ENCODE measurements at regions not wholly inside any gene's neighbourhood (a gene's known extent, or its start where the extent isn't known, plus 50 kb on each side); places are given as distances from the start of the nearest gene placed in this dataset.
A peak's percentile ranks its signal among the peaks of the same experiment; 100 is the strongest.

DNA sequence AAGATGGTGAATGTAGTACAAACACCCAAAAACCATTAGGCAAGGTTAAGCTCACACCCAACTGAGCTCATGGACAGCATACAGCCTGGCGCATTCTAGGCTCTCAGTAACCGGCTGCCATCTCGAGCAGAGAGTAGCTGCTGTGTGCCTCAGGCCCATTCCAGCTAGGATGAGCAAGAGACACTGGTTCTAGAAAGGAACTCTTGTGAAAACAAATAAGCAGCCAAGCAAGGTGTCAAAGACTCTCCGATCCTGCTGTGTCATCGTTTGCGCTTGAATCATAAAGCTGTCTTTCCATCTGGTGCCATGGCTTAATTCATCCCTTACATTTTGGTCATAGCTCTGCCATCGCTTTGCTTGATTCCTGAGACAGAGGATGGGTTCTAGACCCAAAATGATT lies 135.4 kb upstream of the MSX2 start:
- no peak for DNase-seq (ENCODE audit: low spot score)

DNA sequence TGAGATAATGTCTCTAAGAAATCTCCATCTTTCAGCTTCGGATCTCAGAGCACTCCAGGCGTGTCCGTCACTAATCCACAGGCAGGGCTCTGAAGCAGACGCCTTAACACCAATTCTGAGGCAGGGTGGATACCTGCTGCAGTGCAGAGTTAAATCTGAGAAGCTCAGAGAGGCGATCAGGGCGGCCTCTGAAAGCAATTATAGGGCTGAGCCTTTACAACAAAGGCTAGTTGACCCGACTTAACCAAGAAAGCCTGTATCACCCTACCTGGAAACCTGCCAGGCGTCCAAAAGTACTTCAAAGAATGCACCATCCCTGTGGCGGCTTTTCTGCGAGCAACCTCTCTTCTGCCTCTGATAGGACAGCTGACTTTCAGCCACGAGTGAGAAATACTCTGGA lies 134.8 kb upstream of the MSX2 start:
- no peak for DNase-seq (ENCODE audit: low spot score)

DNA sequence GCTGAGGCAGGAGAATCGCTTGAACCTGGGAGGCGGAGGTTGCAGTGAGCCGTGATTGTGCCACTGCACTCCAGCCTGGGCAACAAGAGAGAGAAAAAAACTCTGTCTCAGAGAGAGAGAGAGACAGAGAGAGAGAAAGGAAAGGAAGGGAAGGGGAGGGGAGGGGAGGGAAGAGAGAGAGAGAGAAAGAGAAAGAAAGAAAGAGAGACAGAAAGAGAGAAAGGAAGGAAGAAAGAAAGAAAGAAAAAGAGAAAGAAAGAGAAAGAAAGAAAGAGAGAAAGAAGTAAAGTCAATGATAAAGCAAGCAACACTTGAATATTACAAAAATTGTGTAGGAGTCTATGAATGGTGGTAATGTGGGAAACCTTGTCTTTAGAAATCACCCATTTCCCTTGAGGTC lies 133.6 kb upstream of the MSX2 start:
- DNase-seq (ENCODE audit: low spot score) = no peak

DNA sequence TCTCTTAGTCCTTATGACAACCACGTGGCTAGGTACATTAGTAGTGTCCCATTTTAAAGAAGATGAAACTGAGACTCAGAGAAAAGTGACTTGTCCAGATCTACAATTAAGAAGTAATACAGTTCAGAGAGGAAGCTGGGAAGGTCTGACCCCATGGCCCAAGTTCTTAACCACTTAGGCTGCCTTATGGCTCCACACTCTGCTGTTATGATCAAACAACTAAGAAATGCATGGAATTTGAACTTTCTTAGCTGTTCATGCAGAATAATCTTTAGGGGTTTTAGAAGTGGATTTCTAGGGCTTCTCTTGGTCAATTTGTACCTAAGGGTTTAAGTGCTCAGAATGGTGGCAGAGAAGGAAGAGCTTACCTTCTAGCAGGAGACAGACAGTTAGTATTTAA lies 128.0 kb upstream of the MSX2 start:
- DNase-seq (ENCODE audit: low spot score) = no peak

DNA sequence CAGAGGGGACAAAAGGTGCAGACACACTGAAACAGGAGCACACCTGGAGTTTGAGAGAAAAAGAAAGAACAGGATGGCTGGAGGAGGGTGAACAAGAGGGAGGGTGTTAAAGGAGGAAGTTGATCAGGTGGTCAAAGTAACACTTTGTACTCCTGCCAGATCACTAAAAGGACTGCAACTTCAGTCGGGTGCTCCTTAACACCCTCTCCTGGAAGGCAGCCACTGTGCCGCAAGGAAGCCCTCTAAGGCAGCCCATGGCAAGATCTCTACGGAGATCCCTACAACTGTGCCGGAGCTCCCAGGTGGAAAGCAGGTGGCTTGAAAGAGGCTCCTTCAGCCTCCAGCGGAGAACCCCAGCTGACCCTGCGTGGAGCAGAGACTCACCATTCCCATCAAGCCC lies 124.4 kb upstream of the MSX2 start:
- no peak for DNase-seq (ENCODE audit: low spot score)

DNA sequence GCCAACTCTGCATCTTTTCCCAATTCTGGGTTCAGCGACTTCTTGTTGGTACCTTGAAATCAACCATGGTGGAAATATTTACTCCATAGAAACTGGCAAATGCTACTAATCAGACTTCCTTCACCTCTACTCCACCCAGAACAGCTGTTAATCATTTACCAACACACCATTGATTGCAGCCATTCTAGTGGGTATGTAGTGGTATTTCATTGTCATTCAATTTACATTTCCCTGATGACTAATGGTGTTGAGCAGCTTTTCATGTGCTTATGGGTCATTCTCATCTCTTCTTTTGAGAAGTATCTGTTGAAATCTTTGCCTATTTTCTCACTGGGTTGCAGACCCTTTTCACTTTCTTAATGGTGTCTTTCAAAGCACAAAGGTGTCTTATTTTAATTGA lies 122.4 kb upstream of the MSX2 start:
- no peak for DNase-seq (ENCODE audit: low spot score)

DNA sequence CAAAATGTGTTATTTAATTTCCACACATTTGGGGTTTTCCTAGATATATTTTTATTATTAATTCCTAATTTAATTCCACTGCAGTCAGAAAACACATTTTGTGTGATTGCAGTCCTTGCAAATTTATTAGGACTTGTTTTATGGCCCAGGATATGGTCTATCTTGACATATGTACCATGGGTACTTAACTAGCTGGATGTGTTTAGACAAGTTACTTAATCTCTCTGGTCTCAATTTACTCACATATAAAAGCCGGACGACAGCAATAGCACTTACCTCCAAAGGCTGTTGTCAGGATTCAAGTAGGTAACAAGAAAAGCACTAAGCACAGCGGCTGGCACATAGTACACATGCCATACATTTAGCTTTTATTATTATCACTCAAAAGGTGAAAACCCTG lies 118.2 kb upstream of the MSX2 start:
- DNase-seq (ENCODE audit: low spot score) = no peak

DNA sequence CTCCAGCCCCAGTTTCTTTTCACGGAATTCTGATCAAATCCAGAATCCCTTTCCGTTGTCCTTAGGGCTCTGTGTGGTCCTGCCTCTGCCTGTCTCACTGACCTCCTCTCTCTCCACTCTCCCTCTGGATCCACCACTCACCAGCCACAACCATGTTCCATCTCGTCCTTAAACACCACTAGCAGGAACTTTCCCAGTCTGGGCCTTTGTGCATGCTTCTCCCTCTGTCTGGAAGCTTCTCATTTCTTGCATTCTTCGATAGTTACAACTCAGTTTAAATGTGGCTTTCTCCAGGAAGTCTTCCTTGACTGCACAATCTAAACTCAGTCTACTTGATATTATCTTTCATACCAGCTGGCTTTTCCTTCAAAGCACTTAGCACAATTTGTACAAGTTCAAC lies 117.7 kb upstream of the MSX2 start:
- DNase-seq (ENCODE audit: low spot score) = no peak

DNA sequence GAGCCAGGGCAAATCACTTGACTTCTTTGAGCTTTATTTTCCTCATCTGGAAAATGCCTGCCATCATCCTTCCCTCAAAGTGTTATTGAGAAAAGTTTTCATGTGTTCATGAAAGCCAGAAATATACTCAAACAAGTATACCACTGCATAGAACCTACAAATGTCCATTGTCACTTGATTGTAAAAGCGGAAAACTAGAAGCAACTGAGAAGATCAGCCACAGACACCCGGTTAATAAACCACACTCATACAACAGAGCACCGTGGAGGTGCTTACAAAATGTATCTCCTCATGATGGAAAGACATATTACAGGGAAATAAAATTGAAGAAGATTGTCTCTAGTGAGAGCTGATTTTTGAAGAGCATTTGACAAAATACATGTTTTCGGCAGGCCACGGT lies 117.2 kb upstream of the MSX2 start:
- DNase-seq (ENCODE audit: low spot score) = no peak

DNA sequence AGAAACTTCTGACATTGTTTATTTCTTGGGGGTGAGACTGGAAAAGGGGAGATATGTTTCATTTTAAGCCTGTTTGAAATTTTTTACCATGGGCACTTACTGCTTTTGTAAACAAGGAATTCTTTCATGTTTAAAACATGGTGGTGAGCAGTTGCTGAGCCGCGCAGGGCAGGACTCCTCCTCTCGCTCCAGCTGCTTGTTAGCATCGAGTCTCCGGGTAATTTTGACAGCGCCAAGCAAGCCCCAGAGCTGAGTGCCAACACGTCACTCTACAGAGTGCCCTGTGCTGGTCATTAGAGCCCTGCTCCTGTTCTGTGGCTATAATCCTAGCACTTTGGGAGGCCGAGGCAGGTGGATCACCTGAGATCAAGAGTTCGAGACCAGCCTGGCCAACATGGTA lies 116.5 kb upstream of the MSX2 start:
- no peak for DNase-seq (ENCODE audit: low spot score)

DNA sequence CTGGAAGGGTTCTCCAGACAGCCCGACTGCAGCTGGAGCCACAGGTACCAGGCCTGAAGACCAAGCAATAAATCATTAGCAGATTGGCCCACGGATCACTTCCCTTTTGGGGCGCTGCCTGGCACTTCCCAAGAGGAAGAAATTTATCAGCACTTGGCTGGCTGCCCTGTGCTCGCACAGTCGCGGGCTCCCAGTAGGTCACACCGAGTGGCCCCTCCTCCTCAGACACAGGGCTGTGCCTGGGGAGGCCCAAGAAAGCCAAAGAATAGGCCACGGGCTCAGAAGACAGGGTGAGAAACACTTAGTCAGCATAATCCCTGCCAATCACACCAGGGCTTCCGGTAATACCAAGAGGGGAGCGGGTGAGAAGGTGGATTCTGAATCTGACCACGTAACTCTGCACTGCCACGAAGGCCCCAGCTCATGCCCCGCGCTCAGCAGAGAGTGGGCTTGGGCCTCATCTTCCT lies 115.7 kb upstream of the MSX2 start:
- no peak for DNase-seq (ENCODE audit: low spot score)

DNA sequence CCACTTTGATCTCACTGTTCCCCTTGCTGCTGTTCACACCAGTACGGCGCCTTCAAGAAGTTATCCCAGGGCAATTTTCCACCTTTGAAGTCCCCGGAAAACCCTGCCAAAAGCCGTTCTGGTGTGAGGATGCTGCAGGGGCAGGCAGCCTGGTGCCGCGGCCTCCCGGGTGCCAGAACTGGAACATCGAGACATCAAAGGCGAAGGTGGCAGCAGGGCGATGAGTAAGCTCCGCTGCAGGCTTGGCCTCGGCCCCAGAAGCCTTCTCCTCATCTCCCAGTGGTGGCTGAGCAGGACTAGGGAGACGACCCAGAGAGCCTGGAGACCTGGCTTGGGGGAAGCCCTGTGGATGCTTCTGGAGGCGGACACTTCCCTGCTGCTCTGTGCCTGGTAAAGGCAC lies 115.3 kb upstream of the MSX2 start:
- no peak for DNase-seq (ENCODE audit: low spot score)

DNA sequence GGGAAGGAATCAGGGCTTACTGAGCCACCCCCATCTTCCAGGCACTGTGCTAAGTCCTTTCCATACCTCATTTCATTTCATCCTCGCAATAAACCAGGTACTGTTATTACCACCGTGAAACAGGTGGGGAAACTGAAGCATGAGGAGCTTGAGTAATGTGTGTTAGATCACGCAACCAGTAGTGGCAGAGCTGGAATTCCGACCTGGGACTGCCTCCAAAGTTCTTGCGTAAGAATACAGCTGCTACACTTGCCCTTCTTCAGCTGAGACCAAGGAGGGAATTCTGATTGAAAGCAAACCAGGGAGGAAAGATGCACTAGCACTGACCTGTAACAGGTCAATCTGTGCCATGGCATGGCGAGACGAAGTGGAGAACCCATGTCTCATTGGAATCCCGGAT lies 113.4 kb upstream of the MSX2 start:
- DNase-seq (ENCODE audit: low spot score) = no peak

DNA sequence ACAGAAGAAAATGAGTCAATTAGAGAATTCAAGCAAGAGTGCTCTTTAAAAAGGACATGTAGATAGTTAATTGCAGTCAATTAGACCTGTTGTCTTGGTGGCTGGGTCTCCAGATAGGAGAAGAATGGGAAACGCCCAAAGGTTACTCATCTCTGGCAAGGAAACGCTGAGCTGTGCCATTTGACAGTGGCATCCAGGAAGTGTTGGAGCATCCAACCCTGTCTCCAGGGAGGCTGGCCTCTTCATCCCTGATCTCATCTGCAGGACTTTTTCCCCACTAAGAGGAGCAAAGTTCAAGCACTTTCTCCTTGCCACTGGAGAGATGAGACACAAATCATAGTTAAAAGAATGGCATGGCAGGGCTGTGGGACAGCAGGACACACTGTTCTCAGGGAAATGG lies 111.7 kb upstream of the MSX2 start:
- DNase-seq (ENCODE audit: low spot score) = no peak

DNA sequence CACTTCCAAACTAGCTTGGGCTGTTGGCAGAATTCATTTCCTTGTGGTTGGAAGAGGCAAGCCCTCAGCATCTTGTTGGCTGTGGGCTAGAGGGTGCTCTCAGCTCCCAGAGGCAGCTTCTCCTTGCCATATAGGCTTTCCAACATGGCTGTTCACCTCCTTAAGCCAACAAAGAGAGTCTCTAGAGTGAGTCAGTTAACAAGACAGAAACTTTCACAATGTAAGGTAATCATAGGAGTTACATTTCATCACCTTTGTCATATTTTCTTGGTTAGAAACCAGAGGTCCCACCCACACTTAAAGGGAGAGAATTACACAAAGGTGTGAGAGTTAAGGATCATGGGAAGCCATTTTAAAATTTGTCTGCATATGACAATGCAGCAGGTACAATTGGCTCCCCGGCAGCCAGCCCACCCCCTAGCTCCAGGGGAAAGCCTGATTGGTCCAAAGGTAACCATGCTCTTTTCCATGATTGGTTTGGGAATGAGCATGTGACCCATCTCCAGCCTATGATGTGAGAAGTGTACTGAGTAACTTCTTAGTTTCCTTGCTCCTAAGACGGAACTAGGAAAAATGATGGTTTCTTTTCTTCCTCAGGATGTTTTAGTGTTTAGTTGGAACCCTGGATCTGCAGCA lies 109.8 kb upstream of the MSX2 start:
- no peak for DNase-seq (ENCODE audit: low spot score)

DNA sequence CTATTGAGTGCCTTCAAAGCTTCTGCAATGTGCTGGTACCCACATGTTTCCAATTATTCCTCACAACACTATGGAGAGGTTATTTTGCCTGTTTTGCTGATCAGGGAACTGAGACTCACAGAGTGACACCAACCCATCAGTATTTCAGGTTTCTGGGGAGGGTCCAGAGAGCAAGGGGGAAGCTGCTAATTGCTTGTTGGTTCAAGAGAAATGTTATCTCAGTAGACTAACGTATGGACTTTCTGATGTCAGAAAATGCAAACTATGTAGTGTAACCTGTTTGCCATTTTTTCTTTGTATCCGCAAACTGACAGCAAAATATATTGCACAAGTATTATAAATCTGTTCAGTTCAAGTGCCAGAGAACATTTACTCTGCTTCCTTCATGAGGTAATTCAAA lies 108.3 kb upstream of the MSX2 start:
- no peak for DNase-seq (ENCODE audit: low spot score)

DNA sequence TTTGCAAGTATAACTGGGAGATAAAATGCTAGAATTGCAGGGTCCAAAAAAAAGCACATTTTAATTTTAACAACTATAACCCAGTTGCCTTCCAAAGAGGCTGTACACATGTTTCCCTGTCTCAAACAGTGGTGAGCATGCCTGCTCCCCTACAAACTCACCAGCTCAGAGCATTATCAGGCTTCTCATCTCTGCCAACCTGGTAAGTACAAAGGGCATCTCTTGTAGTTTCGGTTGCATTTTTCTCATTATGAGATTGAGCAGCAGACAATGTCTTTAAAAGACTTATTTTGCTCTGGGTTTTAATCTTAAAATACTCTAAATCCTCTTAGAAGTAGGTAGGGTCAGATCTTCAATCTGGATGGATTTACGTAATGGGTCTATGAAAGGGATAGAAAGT lies 107.1 kb upstream of the MSX2 start:
- no peak for DNase-seq (ENCODE audit: low spot score)

DNA sequence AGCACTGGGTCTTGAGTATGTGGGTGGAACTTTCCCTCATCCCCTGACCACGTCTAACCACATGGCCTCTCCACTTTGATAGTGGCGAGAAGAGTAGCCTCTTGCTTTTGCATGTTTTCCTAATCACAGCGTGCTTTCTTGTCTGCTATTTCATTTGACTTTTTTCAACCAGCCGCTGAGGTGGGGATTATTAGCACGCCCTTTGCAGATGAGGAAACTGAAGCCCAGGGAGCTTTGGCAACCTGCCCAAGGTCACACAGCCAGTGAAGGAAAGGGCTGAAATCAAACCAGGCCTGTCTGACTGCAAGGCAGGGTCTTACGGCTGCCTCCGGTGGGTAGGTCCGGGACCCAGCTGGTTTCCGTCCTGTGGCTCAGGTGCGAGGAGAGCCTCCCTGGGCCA lies 106.5 kb upstream of the MSX2 start:
- no peak for DNase-seq (ENCODE audit: low spot score)

DNA sequence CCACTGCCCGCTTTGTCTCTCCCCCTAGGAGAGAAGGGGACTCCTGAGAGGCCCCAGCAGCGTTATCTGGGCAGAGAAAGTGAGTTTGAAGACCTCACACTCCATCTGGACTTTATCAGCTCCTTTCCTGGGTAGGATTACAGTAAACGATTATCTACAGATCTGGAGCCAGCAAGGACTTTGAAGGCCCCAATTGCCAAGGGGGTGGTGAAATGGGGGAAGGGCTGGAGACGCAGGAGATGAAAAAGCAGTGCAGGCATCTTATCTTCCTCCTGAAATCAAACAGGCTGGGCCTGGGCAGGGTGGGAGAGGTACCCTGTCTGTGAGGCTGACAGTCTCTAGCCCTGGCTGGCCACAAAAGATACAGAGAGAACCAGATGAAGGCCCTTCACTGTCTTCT lies 105.8 kb upstream of the MSX2 start:
- peak; percentile 98 for DNase-seq (ENCODE audit: low spot score)

DNA sequence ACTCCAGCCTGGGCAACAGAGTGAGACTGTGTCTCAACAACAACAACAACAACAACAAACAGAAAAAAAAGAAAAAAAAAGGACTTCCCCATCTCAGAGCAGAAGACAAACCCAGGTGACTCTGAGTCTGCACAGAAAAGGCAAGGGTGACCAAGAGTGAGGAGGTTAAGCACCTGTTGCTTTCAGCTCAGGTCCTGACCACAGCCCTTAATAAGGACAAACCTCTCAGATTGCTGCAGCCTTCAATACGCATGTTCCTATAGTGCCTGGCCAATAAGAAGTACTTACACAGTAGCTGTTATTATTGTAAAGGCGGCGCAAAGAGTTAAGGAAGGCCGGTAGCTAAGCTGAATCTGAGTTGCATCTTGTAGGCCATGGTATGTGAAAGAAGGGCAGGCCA lies 102.3 kb upstream of the MSX2 start:
- no peak for DNase-seq (ENCODE audit: low spot score)

DNA sequence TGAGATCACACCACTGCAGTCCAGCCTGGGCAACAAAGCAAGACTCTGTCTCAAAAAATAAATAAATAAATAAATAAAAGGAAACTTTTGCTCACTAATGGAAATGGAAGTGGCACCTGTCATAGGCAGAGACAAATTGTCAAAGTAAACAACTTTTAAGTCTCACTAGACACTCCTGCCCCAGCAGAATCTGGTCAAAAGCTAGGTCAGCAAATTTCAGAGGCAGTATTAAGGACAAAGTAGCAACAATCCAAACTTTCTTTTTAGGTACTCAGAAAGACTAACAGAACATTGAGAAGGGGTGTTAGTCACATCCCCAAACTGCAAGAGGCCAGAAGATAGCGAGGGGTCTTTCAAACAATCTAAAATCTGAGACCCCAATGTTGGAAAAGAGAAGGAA lies 101.4 kb upstream of the MSX2 start:
- DNase-seq (ENCODE audit: low spot score) = no peak

DNA sequence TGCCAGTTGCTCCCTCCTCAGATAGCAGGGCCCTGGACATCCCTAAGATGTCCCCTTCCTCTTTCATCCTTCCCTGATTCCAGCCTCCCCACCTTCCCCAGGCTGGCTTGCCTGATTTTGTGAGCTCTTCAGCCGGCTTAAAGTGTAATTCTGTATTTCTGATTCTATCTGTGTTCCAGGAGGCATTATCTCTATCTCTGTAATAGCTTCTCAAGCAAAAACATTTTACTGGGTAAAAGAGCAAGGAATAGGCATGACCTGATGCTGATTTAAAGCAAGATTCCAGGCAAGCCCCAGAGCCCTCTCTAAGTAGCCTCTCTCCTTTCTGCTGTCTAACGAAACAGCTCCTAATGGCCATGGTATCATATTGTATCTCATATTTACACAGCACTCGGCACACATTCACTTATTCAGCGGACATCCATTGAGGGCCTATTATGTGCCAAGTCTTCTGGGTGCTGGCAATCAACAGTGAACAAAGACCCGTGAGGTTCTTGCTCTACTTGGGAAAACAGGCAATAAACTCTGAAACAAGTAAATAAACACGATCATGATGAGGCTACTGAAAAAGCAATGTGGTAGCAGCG lies 100.9 kb upstream of the MSX2 start:
- DNase-seq (ENCODE audit: low spot score) = peak; percentile 69

DNA sequence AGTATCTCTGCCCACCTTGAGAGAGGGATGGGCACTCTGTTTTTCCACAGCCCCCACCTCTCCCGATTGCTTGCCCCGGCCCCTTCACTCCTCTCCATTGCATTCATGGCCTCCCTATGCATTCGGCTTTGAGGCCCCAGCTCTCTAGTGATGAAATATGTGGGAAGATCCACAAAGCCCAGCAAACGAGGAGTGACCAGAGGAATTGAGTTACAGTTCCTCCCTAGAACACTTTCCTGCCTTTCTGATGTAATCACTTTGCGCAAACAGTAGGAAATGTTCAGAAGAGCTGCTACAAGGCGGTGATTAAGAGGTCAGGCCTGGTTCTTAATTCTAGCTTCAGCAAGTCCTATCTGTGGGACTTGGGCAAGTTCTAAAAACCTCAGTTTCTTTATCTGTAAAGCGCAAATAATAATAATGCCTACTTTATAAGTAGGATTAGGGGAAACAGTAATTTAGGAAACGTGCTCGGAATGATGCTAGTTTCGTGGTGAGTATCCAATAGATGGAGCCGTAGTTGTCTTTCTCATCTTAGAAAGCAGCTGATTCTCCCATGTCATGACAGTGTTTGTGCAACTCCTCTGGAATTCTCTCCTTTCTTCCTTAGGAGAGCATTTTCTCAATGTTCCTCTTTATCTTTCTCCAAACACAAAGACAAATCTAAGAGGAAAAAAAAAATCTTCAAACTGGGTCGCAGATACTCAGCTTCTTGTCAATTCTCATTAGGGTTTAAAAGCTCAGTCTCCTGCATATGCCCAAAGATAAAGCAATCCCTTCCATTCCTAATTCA lies 99.5 kb upstream of the MSX2 start:
- DNase-seq (ENCODE audit: low spot score) = no peak

All from SK-N-DZ (cell line).